ENCODE measurements at regions not wholly inside any gene's neighbourhood (a gene's known extent, or its start where the extent isn't known, plus 50 kb on each side); places are given as distances from the start of the nearest gene placed in this dataset.

- no peaks in the 10 kb centered on the region for H3K9me3 Mint-ChIP-seq
Measured at GRCh38 chr9:547314-547713, 294.2 kb upstream of the DMRT1 start.

GRCh38 chr9:549455-549997 is 292.0 kb upstream of the DMRT1 start:
- Histone ChIP-seq H3K36me3 (no peaks in the 10 kb centered on the region), H2AFZ (replicated peaks) (no peak overlapping the region), H3K9ac (no peak overlapping the region), H3K4me1 (peaks cover 8% of the 10 kb centered on the region), H3K4me2 (no peak overlapping the region), H3K4me3 (no peak overlapping the region), H3K79me2 (ENCODE audit: low read depth) (no peaks in the 10 kb centered on the region), H3K27ac (no peak overlapping the region), H3F3A (ENCODE audit: low read depth) (peaks cover 9% of the 10 kb centered on the region), H3K27me3 (peaks cover 24% of the 10 kb centered on the region), H4K20me1 (ENCODE audit: low read depth) (peaks cover 41% of the 10 kb centered on the region), H3K9me3 (ENCODE audit: low read depth) (no peaks in the 10 kb centered on the region)
- DNase-seq (ENCODE audit: low spot score): no peak
- Mint-ChIP-seq H3K4me1 (peaks cover 20% of the 10 kb centered on the region), H3K9me3 (no peaks in the 10 kb centered on the region), H3K4me3 (no peak overlapping the region), H3K27me3 (ENCODE audit: insufficient read depth, low read depth) (peaks cover 2% of the 10 kb centered on the region), H3K36me3 (peaks cover 6% of the 10 kb centered on the region), H3K27ac (no peak overlapping the region)
- TF ChIP-seq EZH2phosphoT487 (IDR thresholded peaks at IDR 0.05) (no peak), CTCF (IDR thresholded peaks at IDR 0.05) (no peak), EZH2 (IDR thresholded peaks at IDR 0.05) (no peak)

More at GRCh38 chr9:547314-547713, 294.2 kb upstream of the DMRT1 start:
- H3K27ac Mint-ChIP-seq: no peak overlapping the region
- H3K4me1 ChIP-seq: peaks cover 8% of the 10 kb centered on the region
- peak overlapping the region; percentile 56 for H3K4me2 ChIP-seq
- peaks cover 24% of the 10 kb centered on the region for H3K27me3 ChIP-seq
- H3K79me2 ChIP-seq (ENCODE audit: low read depth): no peaks in the 10 kb centered on the region
- H4K20me1 ChIP-seq (ENCODE audit: low read depth): peaks cover 41% of the 10 kb centered on the region
- no peak overlapping the region for H3K27ac ChIP-seq
- peaks cover 20% of the 10 kb centered on the region for H3K4me1 Mint-ChIP-seq
- H3K36me3 Mint-ChIP-seq: peaks cover 6% of the 10 kb centered on the region
- no peak overlapping the region for H3K4me3 ChIP-seq
- H3K9ac ChIP-seq: no peak overlapping the region
- TF ChIP-seq CTCF (IDR thresholded peaks at IDR 0.05): no peak
- no peak for TF ChIP-seq EZH2 (IDR thresholded peaks at IDR 0.05)
- no peak for TF ChIP-seq EZH2phosphoT487 (IDR thresholded peaks at IDR 0.05)
- no peaks in the 10 kb centered on the region for H3K36me3 ChIP-seq
- peaks cover 2% of the 10 kb centered on the region for H3K27me3 Mint-ChIP-seq (ENCODE audit: insufficient read depth, low read depth)
- peaks cover 9% of the 10 kb centered on the region for H3F3A ChIP-seq (ENCODE audit: low read depth)
- no peaks in the 10 kb centered on the region for H3K9me3 ChIP-seq (ENCODE audit: low read depth)
- H2AFZ ChIP-seq (replicated peaks): no peak overlapping the region
- H3K4me3 Mint-ChIP-seq: no peak overlapping the region
- DNase-seq (ENCODE audit: low spot score): no peak

- H3K27ac Mint-ChIP-seq: no peak overlapping the region
- no peak overlapping the region for H3K9ac ChIP-seq
- H3K79me2 ChIP-seq (ENCODE audit: low read depth): no peaks in the 10 kb centered on the region
- H3K36me3 Mint-ChIP-seq: peaks cover 6% of the 10 kb centered on the region
- H3K4me1 Mint-ChIP-seq: peaks cover 17% of the 10 kb centered on the region
- no peak for DNase-seq (ENCODE audit: low spot score)
- H3K4me3 Mint-ChIP-seq: no peak overlapping the region
- H3K27me3 ChIP-seq: peaks cover 24% of the 10 kb centered on the region
- no peaks in the 10 kb centered on the region for H3K9me3 Mint-ChIP-seq
- peaks cover 8% of the 10 kb centered on the region for H3K4me1 ChIP-seq
- no peak overlapping the region for H3K4me2 ChIP-seq
- no peak for TF ChIP-seq EZH2phosphoT487 (IDR thresholded peaks at IDR 0.05)
- TF ChIP-seq EZH2 (IDR thresholded peaks at IDR 0.05): no peak
- no peak for TF ChIP-seq CTCF (IDR thresholded peaks at IDR 0.05)
- no peak overlapping the region for H3K27ac ChIP-seq
- H3K4me3 ChIP-seq: no peak overlapping the region
- H3F3A ChIP-seq (ENCODE audit: low read depth): peaks cover 9% of the 10 kb centered on the region
- no peaks in the 10 kb centered on the region for H3K27me3 Mint-ChIP-seq (ENCODE audit: insufficient read depth, low read depth)
- no peak overlapping the region for H2AFZ ChIP-seq (replicated peaks)
- peaks cover 35% of the 10 kb centered on the region for H4K20me1 ChIP-seq (ENCODE audit: low read depth)
- H3K36me3 ChIP-seq: no peaks in the 10 kb centered on the region
- H3K9me3 ChIP-seq (ENCODE audit: low read depth): no peaks in the 10 kb centered on the region
Measured at GRCh38 chr9:550333-550732, 291.2 kb upstream of the DMRT1 start.
